HuH-7.5 (cell line): ENCODE measurements at regions not wholly inside any gene's neighbourhood (a gene's known extent, or its start where the extent isn't known, plus 50 kb on each side); places are given as distances from the start of the nearest gene placed in this dataset.
"Not testable (repeated sequence)": the region's sequence is repeated elsewhere in the genome, so short reads cannot be mapped to it uniquely, and the experiment has no call there.

Source experiments
- DNase-seq: peaks from one replicate; pipeline ENCODE4 v3.0.0; 2011; ENCODE audit warnings: low spot score

GRCh38 chr3:151675858-151676615, 57.7 kb upstream of the AADACL2 start:
- no peak for DNase-seq

- no peak for DNase-seq
Measured at GRCh38 chr3:151673974-151674373, 59.8 kb upstream of the AADACL2 start.

- DNase-seq, result not testable (repeated sequence)
Measured at GRCh38 chr3:151667762-151668161, 66.0 kb upstream of the AADACL2 start.

- no peak for DNase-seq
Measured at GRCh38 chr3:151660885-151661284, 72.8 kb upstream of the AADACL2 start.

- DNase-seq, result no peak
Measured at GRCh38 chr3:151644986-151645385, 88.7 kb upstream of the AADACL2 start.

GRCh38 chr3:151644020-151644620, 89.6 kb upstream of the AADACL2 start:
- no peak for DNase-seq

- no peak for DNase-seq
Measured at GRCh38 chr3:151639418-151639740, 94.3 kb upstream of the AADACL2 start.

- no peak for DNase-seq
Measured at GRCh38 chr3:151638555-151639417, 94.9 kb upstream of the AADACL2 start.

- no peak for DNase-seq
Measured at GRCh38 chr3:151635905-151636304, 97.8 kb upstream of the AADACL2 start.

GRCh38 chr3:151631946-151632345, 101.8 kb upstream of the AADACL2 start:
- no peak for DNase-seq

- peak; percentile 15 for DNase-seq
Measured at GRCh38 chr3:151630938-151631441, 102.7 kb upstream of the AADACL2 start.

- DNase-seq, result no peak
Measured at GRCh38 chr3:151630035-151630434, 103.7 kb upstream of the AADACL2 start.

- DNase-seq, result no peak
Measured at GRCh38 chr3:151625586-151625985, 108.1 kb upstream of the AADACL2 start.

GRCh38 chr3:151625086-151625485, 108.6 kb upstream of the AADACL2 start:
- DNase-seq, result no peak

GRCh38 chr3:151620071-151620470, 113.7 kb upstream of the AADACL2 start:
- DNase-seq, result no peak

GRCh38 chr3:151615464-151615863, 118.3 kb upstream of the AADACL2 start:
- no peak for DNase-seq

GRCh38 chr3:151612115-151612514, 121.6 kb upstream of the AADACL2 start:
- no peak for DNase-seq

GRCh38 chr3:151611419-151611818, 122.3 kb upstream of the AADACL2 start:
- DNase-seq, result no peak

GRCh38 chr3:151609491-151609890, 124.2 kb upstream of the AADACL2 start:
- no peak for DNase-seq

GRCh38 chr3:151604891-151605290, 128.8 kb upstream of the AADACL2 start:
- no peak for DNase-seq

- DNase-seq, result no peak
Measured at GRCh38 chr3:151600783-151601182, 132.9 kb upstream of the AADACL2 start.

- no peak for DNase-seq
Measured at GRCh38 chr3:151599103-151599672, 134.5 kb upstream of the AADACL2 start.
